Thyroid gland (tissue), 4 donors: ENCODE measurements at regions not wholly inside any gene's neighbourhood (a gene's known extent, or its start where the extent isn't known, plus 50 kb on each side); places are given as distances from the start of the nearest gene placed in this dataset.

ENCODE experiments used
- DNase-seq, 2 donors: peaks; one replicate each; pipeline ENCODE4 v3.0.0-alpha.2; 2019
- H3K27ac ChIP-seq, 3 donors: fragments of 200-600 bp; sonication (generic); 1 replicate in 2 of 3; 2 replicates in 1 of 3; pipeline ENCODE4 v1.5.1; 2016 to 2019; ENCODE audit warnings: mild to moderate bottlenecking in 1 of 3, moderate library complexity in 1 of 3
- H3K27me3 ChIP-seq: fragments of 200-600 bp; sonication (generic); one replicate; pipeline ENCODE4 v1.5.1; 2019
- H3K36me3 ChIP-seq, 2 donors: fragments of 200-600 bp; sonication (generic); one replicate each; pipeline ENCODE4 v1.5.1; 2016 to 2019
- H3K4me1 ChIP-seq, 2 donors: fragments of 200-600 bp; sonication (generic); one replicate each; pipeline ENCODE4 v1.5.1; 2017 to 2019
- H3K4me3 ChIP-seq, 3 donors: fragments of 200-600 bp; sonication (generic); replicated peaks in 1 of 3; 1 replicate in 2 of 3; 2 replicates in 1 of 3; pipeline ENCODE4 v1.5.1; 2016; ENCODE audit warnings: mild to moderate bottlenecking in 1 of 3
- H3K9me3 ChIP-seq: fragments of 200-600 bp; sonication (generic); one replicate; pipeline ENCODE4 v1.5.1; 2017
- CTCF ChIP-seq, 6 experiments: fragments of 200-600 bp in 3 of 6; fragments of 450-650 bp in 3 of 6; sonication (generic) in 3 of 6; IDR thresholded peaks; one replicate each; pipeline ENCODE4 v1.5.1; 2016 to 2019; ENCODE audit warnings: antibody characterized with exemption in 6 of 6, mild to moderate bottlenecking in 2 of 6, inconsistent platforms in 1 of 6, moderate library complexity in 1 of 6
- POLR2A ChIP-seq, 2 donors: fragments of 450-650 bp; IDR thresholded peaks; one replicate each; pipeline ENCODE4 v1.6.1; 2017; ENCODE audit warnings: antibody characterized with exemption in 2 of 2, mild to moderate bottlenecking in 2 of 2, moderate library complexity in 1 of 2
- WGBS, 2 donors: methylation state at CpG; one replicate each; pipeline ENCODE4 v1.1.5; 2017; 5-methylcytosine and 5-hydroxymethylcytosine counted together
- intact Hi-C: fragments of 100-400 bp; cut with DNase I; formaldehyde crosslinking; loops from one replicate; pipeline ENCODE4 v1.15.1; 2023

DNA sequence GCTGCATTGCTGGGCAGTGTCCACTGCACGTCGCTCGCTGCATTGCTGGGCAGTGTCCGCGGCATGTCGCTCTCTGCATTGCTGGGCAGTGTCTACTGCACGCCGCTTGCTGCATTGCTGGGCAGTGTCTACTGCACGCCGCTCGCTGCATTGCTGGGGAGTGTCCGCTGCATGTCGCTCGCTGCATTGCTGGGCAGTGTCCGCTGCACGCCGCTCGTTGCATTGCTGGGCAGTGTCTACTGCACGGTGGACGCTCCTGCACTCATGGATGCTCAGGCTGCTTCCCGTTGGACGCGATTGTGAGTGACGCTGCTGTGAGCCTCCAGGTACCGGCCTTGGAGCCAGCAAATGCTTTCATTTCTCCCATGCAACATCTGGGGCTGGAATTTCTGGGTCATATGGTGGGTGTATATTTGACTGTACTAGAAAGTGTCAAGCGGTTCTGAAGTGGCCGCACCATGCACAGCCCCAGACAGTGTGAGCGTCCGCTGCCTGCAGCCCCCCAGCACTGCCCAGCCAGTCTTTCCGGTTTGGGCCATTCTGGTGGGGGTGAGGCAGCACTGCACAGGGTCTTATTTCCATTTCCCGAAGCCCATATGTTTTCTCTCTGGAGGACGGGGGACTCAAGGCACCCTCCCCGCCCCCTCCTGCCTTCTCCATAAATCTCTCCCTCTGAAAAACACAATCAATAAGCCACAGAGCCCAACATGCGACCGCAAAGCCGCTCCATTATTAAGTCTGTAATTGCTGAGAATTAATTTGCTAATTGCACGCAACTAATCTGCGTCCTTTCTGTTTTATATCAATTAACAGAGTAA lies 97.4 kb downstream of the YTHDF1 start:
- Histone ChIP-seq H3K27ac (no peak overlapping the region), H3K27me3 (no peaks in the 10 kb centered on the region), H3K36me3 (no peaks in the 10 kb centered on the region), H3K4me3 (no peak overlapping the region), H3K4me1 (no peaks in the 10 kb centered on the region), H3K9me3 (no peaks in the 10 kb centered on the region)
- no peak for TF ChIP-seq CTCF (IDR thresholded peaks at IDR 0.05)
- no peak for TF ChIP-seq POLR2A (IDR thresholded peaks at IDR 0.05)
- DNase-seq = no peak
- intact Hi-C loops = no loop called here
- WGBS, 2 donors = 79% methylated on average over 38 of the region's 38 CpGs

DNA sequence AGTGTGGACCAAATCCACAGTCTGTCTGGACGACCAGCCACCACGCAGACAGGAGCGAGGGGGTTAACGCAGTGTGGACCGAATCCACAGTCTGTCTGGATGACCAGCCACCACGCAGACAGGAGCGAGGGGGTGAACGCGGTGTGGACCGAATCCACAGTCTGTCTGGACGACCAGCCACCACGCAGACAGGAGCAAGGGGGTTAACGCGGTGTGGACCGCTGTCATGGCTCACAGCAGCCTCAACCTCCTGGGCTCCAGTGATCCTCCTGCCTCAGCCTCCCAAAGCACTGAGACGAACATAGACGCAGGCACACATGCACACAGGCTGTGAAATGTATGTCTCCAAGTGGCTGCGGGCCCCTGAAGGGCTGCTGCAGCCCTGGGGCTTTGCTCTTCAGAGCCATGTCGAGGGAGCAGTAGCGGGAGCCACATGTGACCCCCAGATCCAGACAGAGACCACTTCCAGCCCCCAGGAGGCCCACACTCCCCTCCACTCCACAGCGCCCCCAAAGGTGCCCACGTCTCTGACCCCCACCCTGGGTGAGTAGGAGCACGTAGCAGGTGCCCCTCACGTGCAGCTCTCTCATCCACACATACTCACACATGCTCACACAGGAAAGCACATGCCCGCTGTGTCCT lies 98.1 kb downstream of the YTHDF1 start:
- intact Hi-C loops = no loop called here
- H3K4me1 ChIP-seq = no peaks in the 10 kb centered on the region
- H3K27me3 ChIP-seq = no peaks in the 10 kb centered on the region
- H3K36me3 ChIP-seq = no peaks in the 10 kb centered on the region
- no peak overlapping the region for H3K4me3 ChIP-seq
- no peak overlapping the region for H3K27ac ChIP-seq
- 82 to 84% methylated on average over 22 to 24 of the region's 25 CpGs for WGBS, 2 donors
- no peaks in the 10 kb centered on the region for H3K9me3 ChIP-seq
- TF ChIP-seq POLR2A (IDR thresholded peaks at IDR 0.05) = no peak
- no peak for TF ChIP-seq CTCF (IDR thresholded peaks at IDR 0.05)
- DNase-seq = no peak

DNA sequence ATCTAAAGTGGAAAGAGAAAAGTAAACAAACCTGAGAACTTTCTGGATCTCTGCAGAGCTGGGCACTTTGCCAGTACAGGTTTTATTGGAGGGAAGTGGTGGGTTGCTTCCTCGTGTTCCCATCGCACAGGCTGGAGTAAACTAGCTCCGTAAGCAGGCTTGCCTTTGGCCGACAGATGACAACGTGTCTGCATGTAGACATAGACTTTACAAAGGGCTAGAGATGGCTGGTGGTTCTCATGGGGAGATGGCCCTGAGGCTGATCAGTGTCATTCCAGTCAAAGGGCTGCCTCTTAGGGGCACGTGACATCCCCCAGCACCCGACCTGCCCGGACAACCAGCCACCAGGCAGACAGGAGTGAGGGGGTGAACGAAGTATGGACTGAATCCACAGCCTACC lies 98.8 kb downstream of the YTHDF1 start:
- Histone ChIP-seq H3K9me3 (no peaks in the 10 kb centered on the region), H3K36me3 (no peaks in the 10 kb centered on the region), H3K4me3 (no peak overlapping the region), H3K27me3 (no peaks in the 10 kb centered on the region), H3K4me1 (no peaks in the 10 kb centered on the region), H3K27ac (no peak overlapping the region)
- DNase-seq = no peak
- intact Hi-C loops = no loop called here
- WGBS, 2 donors = 65 to 70% methylated on average over 9 of the region's 9 CpGs
- TF ChIP-seq CTCF (IDR thresholded peaks at IDR 0.05) = no peak
- TF ChIP-seq POLR2A (IDR thresholded peaks at IDR 0.05) = no peak

GRCh38 chr20:63116412-63117106 lies 99.4 kb downstream of the YTHDF1 start:
- Histone ChIP-seq H3K27me3 (no peaks in the 10 kb centered on the region), H3K4me3 (no peak overlapping the region), H3K27ac (no peak overlapping the region), H3K9me3 (no peaks in the 10 kb centered on the region), H3K36me3 (no peaks in the 10 kb centered on the region), H3K4me1 (no peaks in the 10 kb centered on the region)
- DNase-seq = peak; percentile 16 to 18
- TF ChIP-seq CTCF (IDR thresholded peaks at IDR 0.05) = no peak
- TF ChIP-seq POLR2A (IDR thresholded peaks at IDR 0.05) = no peak
- WGBS, 2 donors = 12 to 33% methylated on average over 18 to 30 of the region's 32 CpGs
- intact Hi-C loops = no loop called here
